HCT116 (cell line): ENCODE measurements at regions not wholly inside any gene's neighbourhood (a gene's known extent, or its start where the extent isn't known, plus 50 kb on each side); places are given as distances from the start of the nearest gene placed in this dataset.

ENCODE experiments used
- ATAC-seq: fragments of 200-7000 bp; cut with Tn5 transposase; 2 replicates; pipeline ENCODE4 v1.9.1; 2020; ENCODE audit warnings: mild to moderate bottlenecking, moderate library complexity
- BruUV-seq: library from RNA; stranded (reverse); fragments of 400-500 nt; replicated peaks from 2 replicates; lab custom pipeline; 2021; lab: Mats Ljungman, UMichigan
- CTCF ChIA-PET: fragments of 300-600 bp; sonication (Branson Sonifier 250); formaldehyde crosslinking; loops from one replicate; lab custom pipeline; 2021; ENCODE audit warnings: antibody characterized with exemption; lab: Charles Lee
- POLR2A ChIA-PET: fragments of 300-600, 350-600 bp; sonication (Branson Sonifier 250); formaldehyde crosslinking; loops from one replicate; lab custom pipeline; 2021; ENCODE audit warnings: antibody characterized with exemption; lab: Charles Lee
- RAD21 ChIA-PET, 2 experiments: fragments of 300-600 bp; sonication (Branson Sonifier 250); formaldehyde crosslinking; loops; one replicate each; lab custom pipeline; 2023; ENCODE audit warnings: low total read pairs in 2 of 2; ENCODE audit not compliant: uncharacterized antibody in 2 of 2, unreplicated experiment in 2 of 2, low non-redundant PET in 1 of 2; lab: Charles Lee
- DNase-seq: peaks from one replicate; pipeline ENCODE4 v3.0.0-alpha.2; 2010; ENCODE audit warnings: low read depth, low spot score
- H2AFZ ChIP-seq: fragments of 200-600 bp; shearing (Covaris generic), sonication (generic); 2 replicates; pipeline ENCODE4 v1.6.1; 2017; ENCODE audit warnings: low read depth, mixed run types, mixed read lengths, antibody characterized with exemption, low read length; ENCODE audit not compliant: poor library complexity, severe bottlenecking
- H3K27ac ChIP-seq: 2 replicates; pipeline ENCODE4 v1.5.1; 2012; ENCODE audit warnings: low read depth, low read length
- H3K27me3 ChIP-seq: fragments of 200-600 bp; sonication (generic); 2 replicates; pipeline ENCODE4 v1.6.1; 2016; ENCODE audit warnings: mixed run types, low read length, mixed read lengths; ENCODE audit not compliant: insufficient read depth
- H3K36me3 ChIP-seq, 2 experiments: fragments of 200-500 bp in 1 of 2; fragments of 200-600 bp in 1 of 2; sonication (Bioruptor generic) in 1 of 2; sonication (generic) in 1 of 2; 2 replicates each; pipeline versions ENCODE4 v1.5.1 to v1.6.1; 2014 to 2016; ENCODE audit warnings: low read length in 2 of 2, inconsistent platforms in 1 of 2, mixed read lengths in 1 of 2, mixed run types in 1 of 2; ENCODE audit not compliant: insufficient read depth in 2 of 2, control insufficient read depth in 1 of 2
- H3K4me1 ChIP-seq, 2 experiments: fragments of 200-600 bp in 1 of 2; sonication (generic) in 1 of 2; 2 replicates each; pipeline versions ENCODE4 v1.5.1 to v1.6.1; 2012 to 2017; ENCODE audit warnings: low read length in 2 of 2, inconsistent platforms in 1 of 2, mild to moderate bottlenecking in 1 of 2, mixed read lengths in 1 of 2, mixed run types in 1 of 2, moderate library complexity in 1 of 2; ENCODE audit not compliant: insufficient read depth in 2 of 2, control insufficient read depth in 1 of 2
- H3K4me2 ChIP-seq: fragments of 200-600 bp; sonication (generic); 2 replicates; pipeline ENCODE4 v1.6.1; 2017; ENCODE audit warnings: mixed run types, low read length, mixed read lengths
- H3K4me3 ChIP-seq, 2 experiments: fragments of 200-600 bp in 1 of 2; sonication (generic) in 1 of 2; replicated peaks in 1 of 2; 2 replicates each; pipeline ENCODE4 v1.5.1; 2011 to 2016; ENCODE audit warnings: low read length in 2 of 2, control low read depth in 1 of 2, low read depth in 1 of 2, mild to moderate bottlenecking in 1 of 2, mixed read lengths in 1 of 2, mixed run types in 1 of 2
- H3K79me2 ChIP-seq: fragments of 200-600 bp; sonication (generic); 2 replicates; pipeline ENCODE4 v1.6.1; 2017; ENCODE audit warnings: mild to moderate bottlenecking, mixed run types, low read length, moderate library complexity, mixed read lengths; ENCODE audit not compliant: insufficient read depth
- H3K9ac ChIP-seq: fragments of 200-600 bp; sonication (generic); 2 replicates; pipeline ENCODE4 v1.6.1; 2016; ENCODE audit warnings: low read length, mixed read lengths
- H3K9me2 ChIP-seq: fragments of 200-600 bp; sonication (generic), shearing (Covaris generic); 2 replicates; pipeline ENCODE4 v1.6.1; 2017; ENCODE audit warnings: mixed run types, mild to moderate bottlenecking, moderate library complexity; ENCODE audit not compliant: insufficient read depth
- H3K9me3 ChIP-seq, 2 experiments: fragments of 200-500 bp in 1 of 2; fragments of 200-600 bp in 1 of 2; sonication (Bioruptor generic) in 1 of 2; sonication (generic) in 1 of 2; 2 replicates each; pipeline ENCODE4 v1.6.1; 2014 to 2017; ENCODE audit warnings: low read length in 2 of 2, mixed read lengths in 2 of 2, inconsistent platforms in 1 of 2, low read depth in 1 of 2, mild to moderate bottlenecking in 1 of 2, mixed run types in 1 of 2, moderate library complexity in 1 of 2; ENCODE audit not compliant: control insufficient read depth in 1 of 2, insufficient read depth in 1 of 2
- H4K20me1 ChIP-seq: fragments of 200-600 bp; sonication (generic), shearing (Covaris generic); 2 replicates; pipeline ENCODE4 v1.6.1; 2017; ENCODE audit warnings: mixed run types, mild to moderate bottlenecking, moderate library complexity; ENCODE audit not compliant: insufficient read depth
- CTCF ChIP-seq, 3 experiments: fragments of 200-600 bp in 1 of 3; sonication (generic) in 1 of 3; IDR thresholded peaks in 2 of 3; conservative IDR thresholded peaks in 1 of 3; 2 replicates each; pipeline ENCODE4 v1.5.1; 2012 to 2017; ENCODE audit warnings: low read depth in 2 of 3, low read length in 2 of 3, antibody characterized with exemption in 1 of 3, borderline replicate concordance in 1 of 3, control low read depth in 1 of 3, mild to moderate bottlenecking in 1 of 3, mixed read lengths in 1 of 3, mixed run types in 1 of 3, moderate library complexity in 1 of 3; ENCODE audit not compliant: insufficient read depth in 1 of 3
- ELF1 ChIP-seq: IDR thresholded peaks from 2 replicates; pipeline ENCODE4 v1.6.1; 2012; ENCODE audit warnings: low read depth, borderline replicate concordance
- EZH2 ChIP-seq: fragments of 200-600 bp; sonication (generic); IDR thresholded peaks from 2 replicates; pipeline ENCODE4 v1.6.1; 2017; ENCODE audit warnings: antibody characterized with exemption, mixed run types
- EZH2phosphoT487 ChIP-seq: fragments of 200-600 bp; IDR thresholded peaks from 2 replicates; pipeline ENCODE4 v1.6.1; 2018; ENCODE audit warnings: antibody characterized with exemption, borderline replicate concordance
- FOSL1 ChIP-seq: IDR thresholded peaks from 2 replicates; pipeline ENCODE4 v1.6.1; 2012; ENCODE audit warnings: low read depth
- JUND ChIP-seq: IDR thresholded peaks from 2 replicates; pipeline ENCODE4 v1.6.1; 2012
- MAX ChIP-seq: IDR thresholded peaks from 2 replicates; pipeline ENCODE4 v1.6.1; 2012
- POLR2A ChIP-seq: IDR thresholded peaks from 2 replicates; pipeline ENCODE4 v1.7.0; 2011; ENCODE audit warnings: borderline replicate concordance; ENCODE audit not compliant: insufficient read depth, insufficient read length; ENCODE audit errors: extremely low read depth
- POLR2AphosphoS5 ChIP-seq: IDR thresholded peaks from 2 replicates; pipeline ENCODE4 v1.6.1; 2011; ENCODE audit warnings: mild to moderate bottlenecking, low read depth, low read length, moderate library complexity
- RAD21 ChIP-seq: IDR thresholded peaks from 2 replicates; pipeline ENCODE4 v1.6.1; 2012; ENCODE audit warnings: low read depth, mild to moderate bottlenecking
- REST ChIP-seq: IDR thresholded peaks from 2 replicates; pipeline ENCODE4 v1.6.1; 2012; ENCODE audit warnings: low read depth
- SIN3A ChIP-seq: IDR thresholded peaks from 2 replicates; pipeline ENCODE4 v1.6.1; 2012; ENCODE audit warnings: low read depth
- SP1 ChIP-seq: IDR thresholded peaks from 2 replicates; pipeline ENCODE4 v1.6.1; 2012; ENCODE audit warnings: low read depth
- SRF ChIP-seq: IDR thresholded peaks from 2 replicates; pipeline ENCODE4 v1.6.1; 2012; ENCODE audit warnings: low read depth
- TCF7L2 ChIP-seq: IDR thresholded peaks from 2 replicates; pipeline ENCODE4 v1.7.0; 2011; ENCODE audit warnings: borderline replicate concordance, inconsistent platforms; ENCODE audit not compliant: insufficient read depth, insufficient read length; ENCODE audit errors: extremely low read depth
- YY1 ChIP-seq: IDR thresholded peaks from 2 replicates; pipeline ENCODE4 v1.6.1; 2011; ENCODE audit warnings: low read length, low read depth, moderate library complexity, mild to moderate bottlenecking; ENCODE audit not compliant: insufficient replicate concordance; ENCODE audit errors: extremely low read depth
- ZBTB33 ChIP-seq: IDR thresholded peaks from 2 replicates; pipeline ENCODE4 v1.6.1; 2011; ENCODE audit warnings: mild to moderate bottlenecking, low read length, moderate library complexity; ENCODE audit not compliant: insufficient replicate concordance; ENCODE audit errors: extremely low read depth
- ZFX ChIP-seq: fragments of 450-650 bp; IDR thresholded peaks from 2 replicates; pipeline ENCODE4 v1.6.1; 2017
- ZNF274 ChIP-seq: fragments of 200-500 bp; sonication (Bioruptor generic); IDR thresholded peaks from 2 replicates; pipeline ENCODE4 v1.6.1; 2014; ENCODE audit warnings: mild to moderate bottlenecking, low read depth, low read length, inconsistent platforms
- intact Hi-C: fragments of 100-400 bp; cut with micrococcal nuclease; formaldehyde crosslinking; loops from 2 replicates; pipeline ENCODE4 v1.10.0; 2022

- TF ChIP-seq ELF1 (no peak), ZNF274 (no peak), EZH2phosphoT487 (no peak), SRF (no peak), POLR2AphosphoS5 (no peak), POLR2A (no peak), RAD21 (no peak), YY1 (no peak)
Measured at GRCh38 chr6:134397676-134398075, 79.8 kb upstream of the SGK1 start (continued).

GRCh38 chr6:134394905-134395304 lies 77.0 kb upstream of the SGK1 start:
- RAD21 ChIA-PET: no interaction called here
- CTCF ChIA-PET: no interaction called here
- H3K27ac ChIP-seq: no peak overlapping the region

More at GRCh38 chr6:134394905-134395304, 77.0 kb upstream of the SGK1 start:
- intact Hi-C loops: no loop called here
- Histone ChIP-seq H3K4me2 (no peak overlapping the region), H3K79me2 (no peaks in the 10 kb centered on the region), H3K9me2 (no peaks in the 10 kb centered on the region), H3K36me3 (no peaks in the 10 kb centered on the region), H3K9ac (no peak overlapping the region), H3K27me3 (no peaks in the 10 kb centered on the region), H3K4me3 (no peak overlapping the region), H4K20me1 (no peaks in the 10 kb centered on the region), H3K9me3 (no peaks in the 10 kb centered on the region), H3K4me1 (no peaks in the 10 kb centered on the region; a peak in 1 of 4 replicates), H2AFZ (no peak overlapping the region)
- TF ChIP-seq FOSL1: no peak
- no peak for TF ChIP-seq JUND
- no peak for TF ChIP-seq ZFX
- no peak for TF ChIP-seq ELF1
- no peak for TF ChIP-seq CTCF (IDR thresholded peaks at IDR 0.05 in 2 of 3, conservative IDR thresholded peaks at IDR 0.05 in 1 of 3; ENCODE audit: borderline replicate concordance in 1 of 3, insufficient read depth in 1 of 3, low read depth in 2 of 3, low read length in 2 of 3)
- no peak for TF ChIP-seq EZH2phosphoT487
- no peak for TF ChIP-seq MAX
- no peak for TF ChIP-seq POLR2AphosphoS5
- TF ChIP-seq SP1: no peak
- TF ChIP-seq REST: no peak
- TF ChIP-seq EZH2: no peak
- no peak for TF ChIP-seq YY1
- no peak for TF ChIP-seq SRF
- TF ChIP-seq TCF7L2: no peak
- TF ChIP-seq ZBTB33: no peak
- TF ChIP-seq SIN3A: no peak
- DNase-seq (no peak), ATAC-seq (no peak)
- POLR2A ChIA-PET: no interaction called here
- BruUV-seq: no TSS peak
